NCI-H187 (cell line): ENCODE measurements at regions not wholly inside any gene's neighbourhood (a gene's known extent, or its start where the extent isn't known, plus 50 kb on each side); places are given as distances from the start of the nearest gene placed in this dataset.

Experiments used
- DNase-seq, 2 experiments: peaks; one replicate each; lab custom pipeline; 2025; lab: John Stamatoyannopoulos, UW

GRCh38 chr14:65877624-65878023 is 465.1 kb downstream of the FUT8 start:
- no peak for DNase-seq

- no peak for DNase-seq
These were observed 466.1 kb downstream of the FUT8 start for GRCh38 chr14:65878586-65878985.

- no peak for DNase-seq
These were observed 466.9 kb downstream of the FUT8 start for GRCh38 chr14:65879248-65880009.

GRCh38 chr14:65880507-65880906 is 468.0 kb downstream of the FUT8 start:
- DNase-seq = no peak

GRCh38 chr14:65881642-65882041 is 469.1 kb downstream of the FUT8 start:
- no peak for DNase-seq

- DNase-seq = no peak
These were observed 476.1 kb downstream of the FUT8 start for GRCh38 chr14:65888677-65889076.

- DNase-seq = peak; percentile 9 to 40
These were observed 479.8 kb downstream of the FUT8 start for GRCh38 chr14:65892315-65892714.

DNA sequence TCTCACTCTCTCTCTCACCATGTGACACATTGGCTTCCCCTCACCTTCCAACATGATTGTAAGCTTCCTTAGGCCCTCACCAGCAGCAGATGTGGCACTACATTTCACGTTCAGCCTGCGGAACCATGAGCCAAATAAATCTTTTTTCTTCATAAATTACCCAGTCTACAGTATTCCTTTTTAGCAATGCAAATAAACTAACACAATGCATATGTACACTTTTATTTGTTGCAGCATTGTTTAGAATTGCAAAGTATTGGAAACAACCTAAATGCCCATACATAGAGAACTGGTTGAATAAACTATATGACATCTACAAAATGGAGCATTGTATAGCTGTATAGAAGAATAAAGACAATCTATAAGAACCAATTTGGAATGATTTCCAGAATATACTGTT is 487.6 kb downstream of the FUT8 start:
- DNase-seq = no peak

- DNase-seq = no peak
These were observed 489.1 kb downstream of the FUT8 start for GRCh38 chr14:65901595-65901994.

DNA sequence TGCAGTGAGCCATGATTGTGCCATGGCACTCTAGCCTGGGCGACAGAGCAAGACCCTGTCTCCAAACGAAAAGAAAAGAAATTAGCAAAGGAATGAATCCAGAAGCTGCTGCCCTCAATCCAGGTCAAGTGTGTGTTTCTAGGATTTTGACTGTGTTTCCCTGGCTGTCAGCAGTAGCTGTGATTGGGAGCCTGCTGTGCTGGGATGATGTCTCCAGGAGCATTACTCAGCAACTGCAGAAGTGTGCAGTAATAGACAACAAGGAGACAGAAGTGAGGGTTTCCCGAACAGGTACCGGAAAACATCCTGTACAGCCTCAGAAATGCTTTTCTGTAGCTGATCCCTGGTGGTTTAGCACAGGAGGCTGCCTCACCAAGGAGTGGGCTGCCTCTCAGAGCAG is 492.5 kb downstream of the FUT8 start:
- no peak for DNase-seq

GRCh38 chr14:65906344-65906743 is 493.8 kb downstream of the FUT8 start:
- no peak for DNase-seq

- no peak for DNase-seq
These were observed 494.4 kb downstream of the FUT8 start for GRCh38 chr14:65906948-65907347.

DNA sequence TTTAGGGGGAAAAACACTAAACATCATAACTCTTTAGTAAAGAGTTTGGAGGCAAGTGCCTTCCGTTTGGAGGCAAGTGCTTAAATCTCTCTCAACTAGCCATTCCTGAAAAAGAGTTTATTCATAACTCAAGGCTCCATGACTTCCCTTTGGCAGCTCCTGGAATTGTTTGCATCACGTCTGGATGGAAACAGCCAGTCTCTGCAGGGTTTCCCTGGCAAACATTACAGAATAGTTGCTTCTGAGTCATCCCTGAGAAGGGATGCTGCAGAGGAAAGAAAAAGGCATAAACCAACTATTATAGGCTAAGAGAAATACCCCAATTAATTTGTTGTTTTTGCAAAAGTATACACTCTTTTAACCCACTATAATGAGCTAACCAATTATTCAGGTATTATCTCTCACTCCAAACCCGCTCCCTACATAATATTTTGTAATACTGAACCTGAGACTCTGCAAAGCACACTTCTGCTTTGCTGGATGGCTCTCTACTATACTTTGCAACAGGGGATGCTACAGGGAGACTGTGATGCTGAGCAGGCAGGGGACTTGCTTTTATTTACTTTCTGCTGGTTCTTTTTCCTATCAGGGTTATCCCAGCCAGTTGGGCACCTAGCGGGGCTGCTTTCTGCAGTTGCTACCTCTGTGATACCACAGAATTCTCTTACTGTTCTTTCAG is 497.7 kb downstream of the FUT8 start:
- no peak for DNase-seq

DNA sequence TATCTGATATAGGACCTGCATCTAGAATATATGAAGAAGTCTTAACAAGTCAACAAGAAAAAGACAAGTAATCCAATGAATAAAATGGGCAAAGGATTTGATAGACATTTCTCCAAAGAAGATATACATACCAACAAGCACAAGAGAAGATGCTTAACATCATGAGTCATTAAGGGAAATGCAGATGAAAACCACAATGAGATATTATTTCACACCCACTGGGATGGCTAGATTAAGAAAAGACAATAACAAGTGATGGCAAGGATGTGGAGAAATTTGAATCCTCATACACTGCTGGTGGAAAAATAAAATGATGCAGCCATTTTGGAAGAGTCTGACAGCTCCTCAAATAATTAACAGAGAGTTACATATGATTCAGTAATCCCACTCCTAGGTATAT is 502.6 kb downstream of the FUT8 start:
- no peak for DNase-seq

DNA sequence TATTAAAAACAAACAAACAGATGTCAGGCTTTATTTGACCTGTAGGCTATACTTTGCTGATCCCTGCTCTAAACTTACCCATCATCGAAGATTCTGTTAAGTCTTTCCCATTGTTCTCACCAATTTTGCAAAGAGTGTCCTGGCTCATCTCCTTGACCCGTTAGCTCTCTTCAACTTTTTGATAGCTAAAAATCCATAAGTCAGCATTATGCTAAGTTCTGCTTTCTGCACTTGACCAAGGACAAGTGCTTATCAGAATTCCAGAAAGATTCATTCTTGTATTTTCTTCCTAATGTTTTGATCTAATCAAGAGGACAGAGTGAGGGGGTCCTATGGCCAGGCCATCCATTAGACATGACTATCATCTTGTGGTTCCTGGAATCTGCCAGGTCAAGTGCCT is 503.5 kb downstream of the FUT8 start:
- DNase-seq = no peak

DNA sequence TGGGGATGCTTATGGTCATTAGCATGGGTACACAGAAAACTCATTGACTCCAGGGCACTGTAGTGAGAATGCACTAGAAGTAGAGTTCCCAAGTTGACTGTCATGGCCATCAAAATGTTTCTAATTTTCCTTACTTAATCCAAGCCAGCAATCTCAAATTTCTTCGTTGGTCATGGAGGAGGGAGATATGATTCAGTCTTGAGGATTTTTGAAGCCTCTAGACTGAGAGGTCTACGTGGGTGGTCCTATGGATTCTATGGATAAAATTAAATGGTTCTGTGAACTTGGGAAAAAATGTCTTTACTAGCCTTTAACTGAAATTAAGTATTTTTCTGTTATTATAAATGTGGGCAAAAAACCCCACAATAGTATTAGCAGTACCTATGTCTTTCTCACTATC is 508.5 kb downstream of the FUT8 start:
- no peak for DNase-seq

GRCh38 chr14:65922142-65922541 is 509.6 kb downstream of the FUT8 start:
- DNase-seq = no peak

DNA sequence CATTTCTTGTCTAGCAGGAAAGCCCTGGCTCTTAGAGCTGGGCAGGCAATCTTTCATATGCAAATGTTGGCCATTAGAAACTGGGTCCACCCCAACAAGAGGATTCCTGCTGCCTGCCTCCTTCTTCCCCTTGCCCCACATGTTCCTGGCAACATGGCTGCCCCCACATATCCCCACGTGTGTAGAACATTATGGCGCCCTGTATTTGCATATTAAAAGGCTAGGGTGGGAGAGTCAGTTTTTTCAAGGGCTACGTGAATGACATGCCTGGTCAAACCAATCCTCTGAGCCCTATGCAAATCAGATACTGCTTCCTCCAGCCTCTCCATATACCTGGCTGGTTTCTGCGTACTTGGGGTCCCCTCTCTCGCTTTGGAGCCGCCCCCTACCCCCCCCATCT is 514.0 kb downstream of the FUT8 start:
- no peak for DNase-seq

DNA sequence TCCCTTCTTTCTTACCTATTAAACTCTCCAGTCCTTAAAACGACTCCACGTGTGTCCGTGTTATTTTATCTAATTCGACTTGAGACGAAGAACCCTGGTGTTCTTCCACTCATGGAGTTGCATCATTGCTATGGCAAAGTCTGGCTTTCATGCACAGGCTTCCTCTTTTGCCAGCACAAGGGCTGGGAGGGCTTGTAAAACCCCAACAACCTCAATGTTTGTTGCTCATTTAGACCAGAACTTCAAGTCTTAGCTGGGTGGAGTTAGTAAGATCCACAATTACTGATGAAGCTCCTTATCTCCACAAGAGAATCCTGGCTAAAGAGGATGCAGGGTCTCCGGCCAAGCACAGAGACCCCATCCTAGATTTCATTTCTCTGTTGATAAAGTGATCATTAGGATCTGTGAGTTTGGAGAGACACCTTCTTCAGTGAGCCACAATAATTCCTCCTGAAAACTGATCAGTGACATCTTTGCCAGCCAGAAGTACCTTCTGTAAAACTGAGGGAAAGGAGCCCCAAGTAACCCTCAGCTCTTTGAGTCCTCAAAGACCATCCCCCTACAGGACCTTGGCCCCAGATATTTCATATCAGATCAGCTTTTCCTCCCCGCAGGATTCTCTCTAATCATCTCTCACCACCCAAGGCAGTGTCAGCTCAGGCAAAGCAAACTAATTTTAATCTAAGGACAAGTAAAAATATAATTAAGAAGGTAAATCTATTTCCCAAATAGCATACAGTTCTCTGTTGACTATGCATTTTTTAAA is 514.6 kb downstream of the FUT8 start:
- no peak for DNase-seq

- DNase-seq = peak; percentile 76 to 80
These were observed 515.4 kb downstream of the FUT8 start for GRCh38 chr14:65927931-65928356.

GRCh38 chr14:65928995-65929394 is 516.5 kb downstream of the FUT8 start:
- DNase-seq = no peak

- DNase-seq = no peak
These were observed 521.0 kb downstream of the FUT8 start for GRCh38 chr14:65933400-65934069.
